ENCODE measurements at regions not wholly inside any gene's neighbourhood (a gene's known extent, or its start where the extent isn't known, plus 50 kb on each side); places are given as distances from the start of the nearest gene placed in this dataset.

GRCh38 chr2:44889096-44889495 lies 52.4 kb upstream of the SIX3 start:
- peaks cover under 1% of the 10 kb centered on the region for H3K4me1 Mint-ChIP-seq (ENCODE audit: low read depth)
- ATAC-seq (no peak), DNase-seq (no peak)
- no peak overlapping the region for H3K4me3 Mint-ChIP-seq
- H3K9me3 Mint-ChIP-seq, result peaks cover 12% of the 10 kb centered on the region
- H3K36me3 Mint-ChIP-seq (ENCODE audit: insufficient read depth), result no peaks in the 10 kb centered on the region
- H3K27me3 Mint-ChIP-seq (ENCODE audit: low read depth), result peaks cover 22% of the 10 kb centered on the region

Measured in activated T-cell treated with anti-CD3 and anti-CD28 coated beads, Interleukin-2, amount 50 U/mL, for 4 hours (primary cell).